OCI-LY1 (cell line): ENCODE measurements at regions not wholly inside any gene's neighbourhood (a gene's known extent, or its start where the extent isn't known, plus 50 kb on each side); places are given as distances from the start of the nearest gene placed in this dataset.

Source experiments
- H2AFZ ChIP-seq: fragments of 200-600 bp; sonication (generic), shearing (Covaris generic); 2 replicates; pipeline ENCODE4 v1.6.0; 2014; ENCODE audit warnings: antibody characterized with exemption, mild to moderate bottlenecking, low read length
- H3F3A ChIP-seq: fragments of 200-600 bp; sonication (generic), shearing (Covaris generic); 2 replicates; pipeline ENCODE4 v1.6.0; 2014; ENCODE audit warnings: mild to moderate bottlenecking, antibody characterized with exemption, low read length, moderate library complexity; ENCODE audit not compliant: insufficient read depth
- H3K27ac ChIP-seq: fragments of 200-600 bp; sonication (generic); 2 replicates; pipeline ENCODE4 v1.5.1; 2014; ENCODE audit warnings: low read length, mixed run types, mild to moderate bottlenecking, low read depth; ENCODE audit not compliant: poor library complexity, severe bottlenecking
- H3K27me3 ChIP-seq: fragments of 200-600 bp; sonication (generic); 2 replicates; pipeline ENCODE4 v1.6.0; 2014; ENCODE audit warnings: antibody characterized with exemption, mild to moderate bottlenecking, low read length, moderate library complexity; ENCODE audit not compliant: insufficient read depth
- H3K36me3 ChIP-seq: fragments of 200-600 bp; sonication (generic); 2 replicates; pipeline ENCODE4 v1.6.1; 2014; ENCODE audit warnings: mild to moderate bottlenecking, antibody characterized with exemption, low read length, moderate library complexity, mixed read lengths; ENCODE audit not compliant: insufficient read depth
- H3K4me1 ChIP-seq: fragments of 200-600 bp; sonication (generic); 2 replicates; pipeline ENCODE4 v1.5.1; 2014; ENCODE audit warnings: mild to moderate bottlenecking, low read length, moderate library complexity; ENCODE audit not compliant: insufficient read depth, severe bottlenecking
- H3K4me2 ChIP-seq: fragments of 200-600 bp; sonication (generic), shearing (Covaris generic); 2 replicates; pipeline ENCODE4 v1.6.1; 2014; ENCODE audit warnings: low read length
- H3K4me3 ChIP-seq: fragments of 200-600 bp; sonication (generic); 2 replicates; pipeline ENCODE4 v1.5.1; 2014; ENCODE audit warnings: low read length, low read depth, mild to moderate bottlenecking, mixed read lengths; ENCODE audit not compliant: poor library complexity, severe bottlenecking
- H3K79me2 ChIP-seq: fragments of 200-600 bp; shearing (Covaris generic); 2 replicates; pipeline ENCODE4 v1.6.1; 2016; ENCODE audit warnings: mixed run types, low read length, mixed read lengths; ENCODE audit not compliant: insufficient read depth
- H3K9ac ChIP-seq: fragments of 200-600 bp; sonication (generic), shearing (Covaris generic); 2 replicates; pipeline ENCODE4 v1.6.1; 2014; ENCODE audit warnings: mild to moderate bottlenecking, low read length, mixed read lengths
- H3K9me2 ChIP-seq: fragments of 200-600 bp; sonication (generic), shearing (Covaris generic); 2 replicates; pipeline ENCODE4 v1.6.1; 2014; ENCODE audit warnings: low read depth, mild to moderate bottlenecking, low read length, mixed read lengths
- H3K9me3 ChIP-seq: fragments of 200-600 bp; shearing (Covaris generic); 2 replicates; pipeline ENCODE4 v1.6.1; 2014; ENCODE audit warnings: low read length, mixed read lengths
- H4K20me1 ChIP-seq: fragments of 200-600 bp; sonication (generic), shearing (Covaris generic); 2 replicates; pipeline ENCODE4 v1.6.0; 2016; ENCODE audit warnings: mild to moderate bottlenecking, low read length; ENCODE audit not compliant: insufficient read depth
- CTCF ChIP-seq: fragments of 200-600 bp; sonication (generic), shearing (Covaris generic); IDR thresholded peaks from 2 replicates; pipeline ENCODE4 v1.5.1; 2017; ENCODE audit warnings: mild to moderate bottlenecking, antibody characterized with exemption, low read length, moderate library complexity, mixed read lengths
- EZH2 ChIP-seq: fragments of 200-600 bp; sonication (generic), shearing (Covaris generic); IDR thresholded peaks from 2 replicates; pipeline ENCODE4 v1.8.0; 2017; ENCODE audit warnings: borderline replicate concordance, mixed run types, mild to moderate bottlenecking, antibody characterized with exemption, low read length, moderate library complexity, mixed read lengths

GRCh38 chr2:192593561-192593960 is 398.8 kb upstream of the TMEFF2 start:
- Histone ChIP-seq H3K9me3 (no peaks in the 10 kb centered on the region), H3K9ac (no peak overlapping the region), H3K27ac (no peak overlapping the region), H3K36me3 (no peaks in the 10 kb centered on the region), H3K4me1 (no peaks in the 10 kb centered on the region), H3K4me2 (no peak overlapping the region), H3K9me2 (no peaks in the 10 kb centered on the region), H3K4me3 (no peak overlapping the region), H4K20me1 (no peaks in the 10 kb centered on the region), H3F3A (no peaks in the 10 kb centered on the region), H3K27me3 (no peaks in the 10 kb centered on the region), H3K79me2 (no peaks in the 10 kb centered on the region), H2AFZ (no peak overlapping the region)
- TF ChIP-seq EZH2 (no peak), CTCF (no peak)

- H2AFZ ChIP-seq: no peak overlapping the region
Observed at GRCh38 chr2:192591617-192592016, 396.9 kb upstream of the TMEFF2 start.

GRCh38 chr2:192585418-192585817 is 390.7 kb upstream of the TMEFF2 start:
- H3K4me1 ChIP-seq: no peaks in the 10 kb centered on the region
- H3K36me3 ChIP-seq: no peaks in the 10 kb centered on the region
- TF ChIP-seq CTCF (no peak), EZH2 (no peak)
- no peaks in the 10 kb centered on the region for H4K20me1 ChIP-seq
- no peaks in the 10 kb centered on the region for H3K9me2 ChIP-seq
- no peak overlapping the region for H3K4me2 ChIP-seq
- no peak overlapping the region for H3K27ac ChIP-seq
- no peak overlapping the region for H3K4me3 ChIP-seq
- H3K9me3 ChIP-seq: no peaks in the 10 kb centered on the region
- no peaks in the 10 kb centered on the region for H3K79me2 ChIP-seq
- no peaks in the 10 kb centered on the region for H3F3A ChIP-seq
- H3K27me3 ChIP-seq: no peaks in the 10 kb centered on the region
- no peak overlapping the region for H2AFZ ChIP-seq
- no peak overlapping the region for H3K9ac ChIP-seq

More at GRCh38 chr2:192591617-192592016, 396.9 kb upstream of the TMEFF2 start:
- H3K27ac ChIP-seq: no peak overlapping the region
- H3K4me2 ChIP-seq: no peak overlapping the region
- no peaks in the 10 kb centered on the region for H3F3A ChIP-seq
- H3K4me3 ChIP-seq: no peak overlapping the region
- no peak for TF ChIP-seq CTCF
- no peak for TF ChIP-seq EZH2
- no peaks in the 10 kb centered on the region for H3K79me2 ChIP-seq
- no peak overlapping the region for H3K9ac ChIP-seq
- no peaks in the 10 kb centered on the region for H3K9me3 ChIP-seq
- H4K20me1 ChIP-seq: no peaks in the 10 kb centered on the region
- no peaks in the 10 kb centered on the region for H3K9me2 ChIP-seq
- no peaks in the 10 kb centered on the region for H3K4me1 ChIP-seq
- no peaks in the 10 kb centered on the region for H3K36me3 ChIP-seq
- no peaks in the 10 kb centered on the region for H3K27me3 ChIP-seq
